ENCODE measurements at regions not wholly inside any gene's neighbourhood (a gene's known extent, or its start where the extent isn't known, plus 50 kb on each side); places are given as distances from the start of the nearest gene placed in this dataset.
"Not testable (repeated sequence)": the region's sequence is repeated elsewhere in the genome, so short reads cannot be mapped to it uniquely, and the experiment has no call there.

DNA sequence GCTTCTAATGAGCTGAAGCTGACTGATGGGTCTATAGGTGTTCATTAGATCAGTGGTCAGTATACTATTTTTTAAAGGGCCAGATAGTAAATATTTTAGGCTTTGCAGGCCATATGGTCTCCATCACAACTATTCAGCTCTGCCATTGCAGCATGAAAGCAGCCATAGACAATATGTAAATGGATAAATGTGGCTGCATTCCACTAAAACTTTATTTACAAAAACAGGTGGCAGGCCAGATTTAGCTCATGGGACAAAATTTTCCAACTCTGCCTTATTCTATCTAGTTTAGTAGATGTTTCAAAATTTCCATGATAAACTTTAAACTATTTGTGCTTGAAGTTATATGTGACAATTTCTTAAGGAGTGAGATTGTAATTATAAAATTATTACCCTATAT, 339.3 kb downstream of the ABCC12 start:
- Histone ChIP-seq H3K4me2 (ENCODE audit: low read length) (no peak overlapping the region), H3K36me3 (ENCODE audit: control insufficient read depth, insufficient read depth, low read length) (no peaks in the 10 kb centered on the region), H3K79me2 (no peaks in the 10 kb centered on the region), H3K4me1 (no peaks in the 10 kb centered on the region), H3K9ac (no peak overlapping the region), H3K4me3 (ENCODE audit: low read depth, low read length) (no peak overlapping the region), H3K9me3 (ENCODE audit: control insufficient read depth, low read length) (no peaks in the 10 kb centered on the region), H3K27ac (no peak overlapping the region), H2AFZ (no peak overlapping the region), H3K27me3 (ENCODE audit: control insufficient read depth, insufficient read depth, low read length) (no peaks in the 10 kb centered on the region)
- no peak for TF ChIP-seq CTCF (IDR thresholded peaks at IDR 0.05)

GRCh38 chr16:47815655-47816054, 340.1 kb downstream of the ABCC12 start:
- Histone ChIP-seq H3K27ac (no peak overlapping the region), H3K4me3 (ENCODE audit: low read depth, low read length) (no peak overlapping the region), H3K4me1 (no peaks in the 10 kb centered on the region), H3K79me2 (no peaks in the 10 kb centered on the region), H3K27me3 (ENCODE audit: control insufficient read depth, insufficient read depth, low read length) (no peaks in the 10 kb centered on the region), H3K9ac (no peak overlapping the region), H3K36me3 (ENCODE audit: control insufficient read depth, insufficient read depth, low read length) (no peaks in the 10 kb centered on the region), H3K9me3 (ENCODE audit: control insufficient read depth, low read length) (no peaks in the 10 kb centered on the region), H3K4me2 (ENCODE audit: low read length) (no peak overlapping the region), H2AFZ (no peak overlapping the region)
- no peak for TF ChIP-seq CTCF (IDR thresholded peaks at IDR 0.05)

- H3K4me1 ChIP-seq; H3K4me2 ChIP-seq (ENCODE audit: low read length); H3K27ac ChIP-seq; H3K9ac ChIP-seq; H3K36me3 ChIP-seq (ENCODE audit: control insufficient read depth, insufficient read depth, low read length); H3K4me3 ChIP-seq (ENCODE audit: low read depth, low read length); H2AFZ ChIP-seq; H3K9me3 ChIP-seq (ENCODE audit: control insufficient read depth, low read length); H3K79me2 ChIP-seq; H3K27me3 ChIP-seq (ENCODE audit: control insufficient read depth, insufficient read depth, low read length): not testable (repeated sequence)
Measured at GRCh38 chr16:47811758-47812157, 344.0 kb downstream of the ABCC12 start.

DNA sequence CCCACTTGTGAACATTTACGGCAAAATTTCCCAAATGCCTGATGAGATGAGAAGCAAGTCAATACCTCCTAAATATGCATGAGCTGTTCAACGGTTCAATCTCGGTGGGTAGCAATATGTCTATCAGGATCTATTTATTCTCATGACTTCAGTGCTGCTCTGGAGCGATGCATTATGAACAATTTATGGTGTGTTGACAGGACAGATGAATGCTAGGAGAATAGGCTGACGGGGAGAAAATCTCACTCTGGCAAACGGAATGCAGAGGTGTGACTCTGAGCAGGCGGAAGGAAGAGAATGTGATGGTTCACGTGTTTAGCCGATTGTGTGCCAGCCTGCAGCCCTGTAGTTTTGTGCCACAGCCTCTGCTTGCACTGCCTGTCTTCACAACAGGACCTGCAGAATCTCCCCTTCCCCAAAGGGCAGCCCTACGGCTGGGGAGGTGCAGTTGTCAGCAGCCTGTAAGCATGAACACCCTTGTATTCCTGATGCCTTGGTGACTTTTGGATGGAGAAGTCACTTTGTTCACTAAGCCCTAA, 345.2 kb downstream of the PHKB start:
- Histone ChIP-seq H3K27me3 (ENCODE audit: control insufficient read depth, insufficient read depth, low read length) (no peaks in the 10 kb centered on the region), H3K4me1 (no peaks in the 10 kb centered on the region), H3K4me2 (ENCODE audit: low read length) (no peak overlapping the region), H2AFZ (no peak overlapping the region), H3K79me2 (no peaks in the 10 kb centered on the region), H3K9me3 (ENCODE audit: control insufficient read depth, low read length) (no peaks in the 10 kb centered on the region), H3K9ac (no peak overlapping the region), H3K4me3 (ENCODE audit: low read depth, low read length) (no peak overlapping the region), H3K36me3 (ENCODE audit: control insufficient read depth, insufficient read depth, low read length) (no peaks in the 10 kb centered on the region), H3K27ac (no peak overlapping the region)
- no peak for TF ChIP-seq CTCF (IDR thresholded peaks at IDR 0.05)

GRCh38 chr16:47787696-47788095, 326.6 kb downstream of the PHKB start:
- TF ChIP-seq CTCF (IDR thresholded peaks at IDR 0.05), result no peak
- H2AFZ ChIP-seq, result no peak overlapping the region
- no peaks in the 10 kb centered on the region for H3K4me1 ChIP-seq
- H3K27ac ChIP-seq, result no peak overlapping the region
- H3K9me3 ChIP-seq (ENCODE audit: control insufficient read depth, low read length), result no peaks in the 10 kb centered on the region
- H3K36me3 ChIP-seq (ENCODE audit: control insufficient read depth, insufficient read depth, low read length), result no peaks in the 10 kb centered on the region
- H3K27me3 ChIP-seq (ENCODE audit: control insufficient read depth, insufficient read depth, low read length), result no peaks in the 10 kb centered on the region
- H3K9ac ChIP-seq, result no peak overlapping the region
- H3K4me2 ChIP-seq (ENCODE audit: low read length), result no peak overlapping the region
- H3K4me3 ChIP-seq (ENCODE audit: low read depth, low read length), result no peak overlapping the region
- H3K79me2 ChIP-seq, result no peaks in the 10 kb centered on the region

All from parathyroid adenoma (tissue), 2 donors.